ENCODE measurements at regions not wholly inside any gene's neighbourhood (a gene's known extent, or its start where the extent isn't known, plus 50 kb on each side); places are given as distances from the start of the nearest gene placed in this dataset.

DNA sequence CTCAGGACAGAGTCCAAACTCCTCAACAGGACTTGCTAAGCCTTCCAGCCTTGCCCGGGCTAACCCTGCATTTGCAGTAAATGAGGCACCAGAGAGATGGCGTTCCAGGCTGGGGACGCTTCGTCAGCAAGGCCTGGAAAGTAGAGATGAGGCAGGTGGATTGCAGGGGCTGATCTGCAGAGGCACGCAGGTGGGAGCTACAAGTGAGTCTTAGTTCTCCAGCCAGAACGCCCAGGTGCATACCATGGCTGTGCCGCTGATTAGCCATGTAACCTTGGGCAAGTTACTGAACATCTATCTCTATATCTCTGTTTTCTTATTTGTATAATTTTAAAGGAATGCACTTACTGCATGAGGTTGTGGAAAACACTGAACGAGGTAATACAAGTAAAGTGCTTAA lies 52.7 kb upstream of the BARX2 start:
- TF ChIP-seq, protein P1, sequence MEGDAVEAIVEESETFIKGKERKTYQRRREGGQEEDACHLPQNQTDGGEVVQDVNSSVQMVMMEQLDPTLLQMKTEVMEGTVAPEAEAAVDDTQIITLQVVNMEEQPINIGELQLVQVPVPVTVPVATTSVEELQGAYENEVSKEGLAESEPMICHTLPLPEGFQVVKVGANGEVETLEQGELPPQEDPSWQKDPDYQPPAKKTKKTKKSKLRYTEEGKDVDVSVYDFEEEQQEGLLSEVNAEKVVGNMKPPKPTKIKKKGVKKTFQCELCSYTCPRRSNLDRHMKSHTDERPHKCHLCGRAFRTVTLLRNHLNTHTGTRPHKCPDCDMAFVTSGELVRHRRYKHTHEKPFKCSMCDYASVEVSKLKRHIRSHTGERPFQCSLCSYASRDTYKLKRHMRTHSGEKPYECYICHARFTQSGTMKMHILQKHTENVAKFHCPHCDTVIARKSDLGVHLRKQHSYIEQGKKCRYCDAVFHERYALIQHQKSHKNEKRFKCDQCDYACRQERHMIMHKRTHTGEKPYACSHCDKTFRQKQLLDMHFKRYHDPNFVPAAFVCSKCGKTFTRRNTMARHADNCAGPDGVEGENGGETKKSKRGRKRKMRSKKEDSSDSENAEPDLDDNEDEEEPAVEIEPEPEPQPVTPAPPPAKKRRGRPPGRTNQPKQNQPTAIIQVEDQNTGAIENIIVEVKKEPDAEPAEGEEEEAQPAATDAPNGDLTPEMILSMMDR (IDR thresholded peaks at IDR 0.05 in 4 of 5, conservative IDR thresholded peaks at IDR 0.05 in 1 of 5) = no peak
- TF ChIP-seq POLR2A (IDR thresholded peaks at IDR 0.05) = no peak

Measured in gastrocnemius medialis (tissue), 4 donors.